Right forelimb (tissue), 1 donor: ENCODE measurements at regions not wholly inside any gene's neighbourhood (a gene's known extent, or its start where the extent isn't known, plus 50 kb on each side); places are given as distances from the start of the nearest gene placed in this dataset.

Experiments
- DNase-seq: peaks from one replicate; pipeline ENCODE4 v3.0.0-alpha.2; 2018

- no peak for DNase-seq
Observed at GRCh38 chr5:167624053-167624452, 667.4 kb upstream of the WWC1 start.

GRCh38 chr5:167626341-167627123, 664.9 kb upstream of the WWC1 start:
- no peak for DNase-seq

- DNase-seq: no peak
Observed at GRCh38 chr5:167629634-167630033, 661.8 kb upstream of the WWC1 start.

GRCh38 chr5:167631191-167631590, 660.3 kb upstream of the WWC1 start:
- no peak for DNase-seq

- no peak for DNase-seq
Observed at GRCh38 chr5:167633114-167633513, 658.3 kb upstream of the WWC1 start.

GRCh38 chr5:167633931-167634341, 657.5 kb upstream of the WWC1 start:
- no peak for DNase-seq

GRCh38 chr5:167634432-167634831, 657.0 kb upstream of the WWC1 start:
- DNase-seq: no peak

GRCh38 chr5:167638816-167639215, 652.6 kb upstream of the WWC1 start:
- no peak for DNase-seq

- no peak for DNase-seq
Observed at GRCh38 chr5:167639273-167639672, 652.2 kb upstream of the WWC1 start.

GRCh38 chr5:167639766-167640165, 651.7 kb upstream of the WWC1 start:
- no peak for DNase-seq

- no peak for DNase-seq
Observed at GRCh38 chr5:167642181-167642580, 649.3 kb upstream of the WWC1 start.

GRCh38 chr5:167642779-167643517, 648.5 kb upstream of the WWC1 start:
- no peak for DNase-seq

GRCh38 chr5:167643631-167644280, 647.7 kb upstream of the WWC1 start:
- DNase-seq: no peak

- no peak for DNase-seq
Observed at GRCh38 chr5:167644619-167645018, 646.8 kb upstream of the WWC1 start.

- DNase-seq: no peak
Observed at GRCh38 chr5:167649471-167649870, 642.0 kb upstream of the WWC1 start.

- DNase-seq: no peak
Observed at GRCh38 chr5:167652690-167653089, 638.8 kb upstream of the WWC1 start.

GRCh38 chr5:167653645-167654106, 637.8 kb upstream of the WWC1 start:
- DNase-seq: no peak

GRCh38 chr5:167657016-167657415, 634.4 kb upstream of the WWC1 start:
- no peak for DNase-seq

- no peak for DNase-seq
Observed at GRCh38 chr5:167658889-167659288, 632.6 kb upstream of the WWC1 start.

- DNase-seq: no peak
Observed at GRCh38 chr5:167661605-167662004, 629.8 kb upstream of the WWC1 start.

- DNase-seq: no peak
Observed at GRCh38 chr5:167664222-167664804, 627.1 kb upstream of the WWC1 start.

- DNase-seq: no peak
Observed at GRCh38 chr5:167665841-167666375, 625.5 kb upstream of the WWC1 start.

GRCh38 chr5:167671176-167671575, 620.3 kb upstream of the WWC1 start:
- no peak for DNase-seq
